Endometrium (tissue), 2 donors: ENCODE measurements at regions not wholly inside any gene's neighbourhood (a gene's known extent, or its start where the extent isn't known, plus 50 kb on each side); places are given as distances from the start of the nearest gene placed in this dataset.
"Not testable (repeated sequence)": the region's sequence is repeated elsewhere in the genome, so short reads cannot be mapped to it uniquely, and the experiment has no call there.

Experiments
- FAIRE-seq: peaks from 2 replicates; lab custom pipeline; 2012; peaks lifted over from hg19 to GRCh38; lab: Jason Lieb, UNC
- donor health status: control.
- donor health status: control.

GRCh38 chr5:15334551-15335266 is 165.3 kb upstream of the FBXL7 start:
- FAIRE-seq, result no peak

GRCh38 chr5:15333091-15333490 is 166.9 kb upstream of the FBXL7 start:
- no peak for FAIRE-seq

GRCh38 chr5:15326932-15327331 is 173.0 kb upstream of the FBXL7 start:
- no peak for FAIRE-seq

- FAIRE-seq, result no peak
Measured at GRCh38 chr5:15326471-15326870, 173.5 kb upstream of the FBXL7 start.

- no peak for FAIRE-seq
Measured at GRCh38 chr5:15322421-15322820, 177.6 kb upstream of the FBXL7 start.

GRCh38 chr5:15321776-15322175 is 178.2 kb upstream of the FBXL7 start:
- no peak for FAIRE-seq

GRCh38 chr5:15320871-15321270 is 179.1 kb upstream of the FBXL7 start:
- no peak for FAIRE-seq

GRCh38 chr5:15304914-15305834 is 194.8 kb upstream of the FBXL7 start:
- FAIRE-seq, result no peak

GRCh38 chr5:15304066-15304731 is 195.8 kb upstream of the FBXL7 start:
- FAIRE-seq, result no peak

- FAIRE-seq, result no peak
Measured at GRCh38 chr5:15300141-15300540, 199.8 kb upstream of the FBXL7 start.

- FAIRE-seq, result no peak
Measured at GRCh38 chr5:15290953-15291352, 209.0 kb upstream of the FBXL7 start.

GRCh38 chr5:15286650-15287049 is 213.3 kb upstream of the FBXL7 start:
- no peak for FAIRE-seq

GRCh38 chr5:15285901-15286583 is 213.9 kb upstream of the FBXL7 start:
- FAIRE-seq, result no peak

GRCh38 chr5:15284706-15285105 is 215.3 kb upstream of the FBXL7 start:
- no peak for FAIRE-seq

- FAIRE-seq, result no peak
Measured at GRCh38 chr5:15283076-15283475, 216.9 kb upstream of the FBXL7 start.

- FAIRE-seq, result no peak
Measured at GRCh38 chr5:15282611-15283010, 217.4 kb upstream of the FBXL7 start.

GRCh38 chr5:15271596-15271995 is 228.4 kb upstream of the FBXL7 start:
- not testable (repeated sequence) for FAIRE-seq

- no peak for FAIRE-seq
Measured at GRCh38 chr5:15267966-15268365, 232.0 kb upstream of the FBXL7 start.

- no peak for FAIRE-seq
Measured at GRCh38 chr5:15266841-15267240, 233.1 kb upstream of the FBXL7 start.

GRCh38 chr5:15266229-15266628 is 233.8 kb upstream of the FBXL7 start:
- no peak for FAIRE-seq

GRCh38 chr5:15263942-15264341 is 236.0 kb upstream of the FBXL7 start:
- FAIRE-seq, result no peak

GRCh38 chr5:15263406-15263805 is 236.6 kb upstream of the FBXL7 start:
- no peak for FAIRE-seq
